Liver (tissue), 8 donors: ENCODE measurements at regions not wholly inside any gene's neighbourhood (a gene's known extent, or its start where the extent isn't known, plus 50 kb on each side); places are given as distances from the start of the nearest gene placed in this dataset.

ENCODE experiments used
- DNase-seq: peaks from one replicate; pipeline ENCODE4 v3.0.0-alpha.2; 2017; ENCODE audit warnings: low spot score
- H3K27ac ChIP-seq, 2 donors: one replicate each; pipeline ENCODE4 v1.7.0; 2013; ENCODE audit warnings: inconsistent platforms in 2 of 2, low read length in 2 of 2, control low read depth in 1 of 2, low read depth in 1 of 2, mild to moderate bottlenecking in 1 of 2
- H3K27me3 ChIP-seq, 4 donors: one replicate each; pipeline versions ENCODE4 v1.6.1 to v1.7.0; 2013; ENCODE audit warnings: low read length in 3 of 4, inconsistent platforms in 1 of 4, mild to moderate bottlenecking in 1 of 4, moderate library complexity in 1 of 4; ENCODE audit not compliant: control insufficient read depth in 4 of 4, insufficient read depth in 4 of 4
- H3K36me3 ChIP-seq, 4 donors: one replicate each; pipeline versions ENCODE4 v1.6.1 to v1.7.0; 2013; ENCODE audit warnings: low read length in 3 of 4, mild to moderate bottlenecking in 3 of 4, low read depth in 1 of 4, moderate library complexity in 1 of 4; ENCODE audit not compliant: control insufficient read depth in 4 of 4, insufficient read depth in 3 of 4
- H3K4me1 ChIP-seq, 4 donors: one replicate each; pipeline versions ENCODE4 v1.6.1 to v1.7.0; 2013; ENCODE audit warnings: low read length in 3 of 4, mild to moderate bottlenecking in 3 of 4, moderate library complexity in 1 of 4; ENCODE audit not compliant: control insufficient read depth in 4 of 4, insufficient read depth in 4 of 4
- H3K4me3 ChIP-seq, 3 donors: one replicate each; pipeline versions ENCODE4 v1.6.1 to v1.7.0; 2013; ENCODE audit warnings: low read length in 3 of 3, control low read depth in 1 of 3, low read depth in 1 of 3, mild to moderate bottlenecking in 1 of 3
- H3K9ac ChIP-seq, 2 donors: one replicate each; pipeline ENCODE4 v1.7.0; 2013; ENCODE audit warnings: low read length in 2 of 2, mild to moderate bottlenecking in 2 of 2, moderate library complexity in 2 of 2, control low read depth in 1 of 2, low read depth in 1 of 2
- H3K9me3 ChIP-seq, 4 donors: one replicate each; pipeline versions ENCODE4 v1.6.1 to v1.7.0; 2013; ENCODE audit warnings: low read length in 3 of 4; ENCODE audit not compliant: control insufficient read depth in 4 of 4
- ATF3 ChIP-seq: IDR thresholded peaks from 2 replicates; pipeline ENCODE4 v1.6.1; 2016; ENCODE audit warnings: antibody characterized with exemption
- CTCF ChIP-seq: fragments of 150-350 bp; IDR thresholded peaks from 2 replicates; pipeline ENCODE4 v1.5.1; 2017; ENCODE audit warnings: improper control_type of control experiment, low read depth, low read length; ENCODE audit not compliant: missing input control
- EGR1 ChIP-seq, 2 donors: IDR thresholded peaks; 2 replicates each; pipeline ENCODE4 v1.6.1; 2016 to 2018; ENCODE audit warnings: antibody characterized with exemption in 2 of 2, low read depth in 2 of 2
- FOXA1 ChIP-seq: IDR thresholded peaks from 2 replicates; pipeline ENCODE4 v1.6.1; 2016; ENCODE audit warnings: antibody characterized with exemption
- FOXA2 ChIP-seq: IDR thresholded peaks from 2 replicates; pipeline ENCODE4 v1.6.1; 2016; ENCODE audit warnings: antibody characterized with exemption
- GABPA ChIP-seq, 2 donors: IDR thresholded peaks in 1 of 2; conservative IDR thresholded peaks in 1 of 2; 2 replicates each; pipeline ENCODE4 v1.6.1; 2016; ENCODE audit warnings: antibody characterized with exemption in 2 of 2, mild to moderate bottlenecking in 1 of 2, moderate library complexity in 1 of 2
- HNF4A ChIP-seq, 2 donors: conservative IDR thresholded peaks; 2 replicates each; pipeline ENCODE4 v1.6.1; 2016; ENCODE audit warnings: antibody characterized with exemption in 2 of 2, mild to moderate bottlenecking in 2 of 2
- HNF4G ChIP-seq: IDR thresholded peaks from 2 replicates; pipeline ENCODE4 v1.6.1; 2016; ENCODE audit warnings: antibody characterized with exemption
- JUND ChIP-seq, 2 donors: IDR thresholded peaks; 2 replicates each; pipeline ENCODE4 v1.6.1; 2016; ENCODE audit warnings: antibody characterized with exemption in 2 of 2
- MAX ChIP-seq: IDR thresholded peaks from 2 replicates; pipeline ENCODE4 v1.6.1; 2016; ENCODE audit warnings: antibody characterized with exemption
- NR2F2 ChIP-seq: IDR thresholded peaks from 2 replicates; pipeline ENCODE4 v1.6.1; 2016; ENCODE audit warnings: antibody characterized with exemption
- RAD21 ChIP-seq, 2 donors: IDR thresholded peaks; 2 replicates each; pipeline ENCODE4 v1.6.1; 2016; ENCODE audit warnings: antibody characterized with exemption in 2 of 2, mild to moderate bottlenecking in 2 of 2
- REST ChIP-seq: IDR thresholded peaks from 2 replicates; pipeline ENCODE4 v1.6.1; 2016; ENCODE audit warnings: antibody characterized with exemption, mild to moderate bottlenecking
- RXRA ChIP-seq, 2 donors: IDR thresholded peaks; 2 replicates each; pipeline ENCODE4 v1.6.1; 2017 to 2018; ENCODE audit warnings: antibody characterized with exemption in 2 of 2, mild to moderate bottlenecking in 1 of 2
- SP1 ChIP-seq: IDR thresholded peaks from 2 replicates; pipeline ENCODE4 v1.6.1; 2018; ENCODE audit warnings: antibody characterized with exemption, mild to moderate bottlenecking
- TAF1 ChIP-seq: conservative IDR thresholded peaks from 2 replicates; pipeline ENCODE4 v1.6.1; 2016; ENCODE audit warnings: antibody characterized with exemption, mild to moderate bottlenecking
- YY1 ChIP-seq: IDR thresholded peaks from 2 replicates; pipeline ENCODE4 v1.6.1; 2016; ENCODE audit warnings: antibody characterized with exemption, mild to moderate bottlenecking
- ZBTB33 ChIP-seq: IDR thresholded peaks from 2 replicates; pipeline ENCODE4 v1.6.1; 2016; ENCODE audit warnings: antibody characterized with exemption
- WGBS: extraction: QIAGEN DNeasy Blood & Tissue Kit; methylation state at CpG from one replicate; pipeline ENCODE4 v1.1.7; 2013; 5-methylcytosine and 5-hydroxymethylcytosine counted together
- donor health status: healthy.
- donor health status: healthy.
- donor health status: healthy.
- donor health status: healthy.
- donor health status: healthy.

GRCh38 chr3:94799420-94800060, 736.7 kb downstream of the NSUN3 start:
- H3K27me3 ChIP-seq, result no peaks in the 10 kb centered on the region
- DNase-seq, result no peak
- no peaks in the 10 kb centered on the region for H3K9me3 ChIP-seq
- no peak overlapping the region for H3K9ac ChIP-seq
- H3K36me3 ChIP-seq, result no peaks in the 10 kb centered on the region
- WGBS, result 90% methylated on average over 1 of the region's 1 CpG
- no peaks in the 10 kb centered on the region for H3K4me1 ChIP-seq
- no peak overlapping the region for H3K4me3 ChIP-seq
- TF ChIP-seq REST (no peak), YY1 (no peak), RXRA (IDR thresholded peaks at IDR 0.05) (no peak), RAD21 (IDR thresholded peaks at IDR 0.05) (no peak), HNF4G (no peak), TAF1 (no peak), ZBTB33 (no peak), HNF4A (conservative IDR thresholded peaks at IDR 0.05) (no peak), FOXA2 (no peak), ATF3 (no peak), FOXA1 (no peak), EGR1 (IDR thresholded peaks at IDR 0.05; ENCODE audit: low read depth in 2 of 2) (no peak), GABPA (IDR thresholded peaks at IDR 0.05 in 1 of 2, conservative IDR thresholded peaks at IDR 0.05 in 1 of 2) (no peak), MAX (no peak), CTCF (no peak), JUND (IDR thresholded peaks at IDR 0.05) (no peak), NR2F2 (no peak), SP1 (no peak)
- H3K27ac ChIP-seq, result no peak overlapping the region
